GM19043 (cell line): ENCODE measurements at regions not wholly inside any gene's neighbourhood (a gene's known extent, or its start where the extent isn't known, plus 50 kb on each side); places are given as distances from the start of the nearest gene placed in this dataset.

Experiments
- ATAC-seq: cut with Tn5 transposase; IDR thresholded peaks from one replicate; pipeline ENCODE4 v1.9.1; 2021; ENCODE audit warnings: low read depth; ENCODE audit not compliant: unreplicated experiment

- ATAC-seq: no peak
Observed at GRCh38 chr5:142479150-142479549, 154.3 kb upstream of the SPRY4 start.

- no peak for ATAC-seq
Observed at GRCh38 chr5:142478113-142478512, 153.3 kb upstream of the SPRY4 start.

GRCh38 chr5:142475102-142475513 is 150.3 kb upstream of the SPRY4 start:
- no peak for ATAC-seq

GRCh38 chr5:142474431-142475094 is 149.7 kb upstream of the SPRY4 start:
- ATAC-seq: no peak

GRCh38 chr5:142473038-142473437 is 148.2 kb upstream of the SPRY4 start:
- no peak for ATAC-seq

GRCh38 chr5:142472306-142472951 is 147.6 kb upstream of the SPRY4 start:
- ATAC-seq: no peak

GRCh38 chr5:142466195-142466971 is 141.6 kb upstream of the SPRY4 start:
- ATAC-seq: no peak

GRCh38 chr5:142465476-142465875 is 140.7 kb upstream of the SPRY4 start:
- no peak for ATAC-seq

- ATAC-seq: no peak
Observed at GRCh38 chr5:142463904-142464303, 139.1 kb upstream of the SPRY4 start.

GRCh38 chr5:142461028-142461590 is 136.3 kb upstream of the SPRY4 start:
- ATAC-seq: no peak

- no peak for ATAC-seq
Observed at GRCh38 chr5:142459209-142459608, 134.4 kb upstream of the SPRY4 start.

- ATAC-seq: no peak
Observed at GRCh38 chr5:142455856-142456255, 131.0 kb upstream of the SPRY4 start.

- ATAC-seq: no peak
Observed at GRCh38 chr5:142453932-142454331, 129.1 kb upstream of the SPRY4 start.

GRCh38 chr5:142450419-142450818 is 125.6 kb upstream of the SPRY4 start:
- ATAC-seq: no peak

GRCh38 chr5:142447887-142448286 is 123.1 kb upstream of the SPRY4 start:
- ATAC-seq: no peak

- no peak for ATAC-seq
Observed at GRCh38 chr5:142446960-142447279, 122.1 kb upstream of the SPRY4 start.

- no peak for ATAC-seq
Observed at GRCh38 chr5:142446131-142446959, 121.5 kb upstream of the SPRY4 start.

- no peak for ATAC-seq
Observed at GRCh38 chr5:142445266-142445665, 120.4 kb upstream of the SPRY4 start.

- no peak for ATAC-seq
Observed at GRCh38 chr5:142441616-142442015, 116.8 kb upstream of the SPRY4 start.

- no peak for ATAC-seq
Observed at GRCh38 chr5:142439207-142439860, 114.5 kb upstream of the SPRY4 start.
